WTC11 (cell line): ENCODE measurements at regions not wholly inside any gene's neighbourhood (a gene's known extent, or its start where the extent isn't known, plus 50 kb on each side); places are given as distances from the start of the nearest gene placed in this dataset.

Experiments used
- ATAC-seq: fragments of 200-7000 bp; cut with Tn5 transposase; 2 replicates; pipeline ENCODE4 v1.10.0; 2021; ENCODE audit warnings: mild to moderate bottlenecking, moderate library complexity
- CTCF ChIA-PET: fragments of 300-600 bp; sonication (Branson Sonifier 250); formaldehyde crosslinking; loops from one replicate; lab custom pipeline; 2021; ENCODE audit warnings: antibody characterized with exemption; lab: Charles Lee
- POLR2A ChIA-PET: fragments of 350-600 bp; sonication (Branson Sonifier 250); formaldehyde crosslinking; loops from one replicate; lab custom pipeline; 2021; ENCODE audit warnings: antibody characterized with exemption; lab: Charles Lee
- DNase-seq: peaks from one replicate; pipeline ENCODE4 v3.0.0; 2021; ENCODE audit warnings: low spot score
- H3K27ac Mint-ChIP-seq: 2 replicates; pipeline ENCODE4 v1.8.0; 2021; ENCODE audit warnings: mixed read lengths
- H3K27me3 Mint-ChIP-seq: 2 replicates; pipeline ENCODE4 v1.8.0; 2021; ENCODE audit warnings: low read depth, mild to moderate bottlenecking, moderate library complexity, mixed read lengths
- H3K36me3 Mint-ChIP-seq: 2 replicates; pipeline ENCODE4 v1.8.0; 2021; ENCODE audit warnings: mixed read lengths
- H3K4me1 Mint-ChIP-seq: 2 replicates; pipeline ENCODE4 v1.8.0; 2022; ENCODE audit warnings: mixed read lengths
- H3K4me3 Mint-ChIP-seq: 2 replicates; pipeline ENCODE4 v1.8.0; 2021; ENCODE audit warnings: mild to moderate bottlenecking, moderate library complexity, mixed read lengths
- H3K9me3 Mint-ChIP-seq: 2 replicates; pipeline ENCODE4 v1.8.0; 2021; ENCODE audit warnings: mixed read lengths
- CBFB ChIP-seq: sonication (generic); formaldehyde crosslinking; IDR thresholded peaks from 2 replicates; pipeline ENCODE4 v1.8.1; 2022; ENCODE audit warnings: mild to moderate bottlenecking, low read depth, missing genetic modification reagents
- CDX4 ChIP-seq: fragments of 250-450 bp; sonication (Bioruptor Pico); IDR thresholded peaks from 2 replicates; pipeline ENCODE4 v1.9.0; 2021; ENCODE audit warnings: moderate library complexity, mild to moderate bottlenecking, inconsistent platforms, borderline replicate concordance
- FOXK1 ChIP-seq: sonication (generic); formaldehyde crosslinking; IDR thresholded peaks from 2 replicates; pipeline ENCODE4 v1.8.0; 2022; ENCODE audit warnings: mild to moderate bottlenecking, moderate library complexity, missing genetic modification reagents
- IRF1 ChIP-seq: sonication (generic); formaldehyde crosslinking; IDR thresholded peaks from 2 replicates; pipeline ENCODE4 v1.8.0; 2023; ENCODE audit warnings: missing genetic modification reagents
- JAZF1 ChIP-seq: fragments of 250-450 bp; sonication (Bioruptor Pico); IDR thresholded peaks from 2 replicates; pipeline ENCODE4 v1.9.0; 2021; ENCODE audit warnings: moderate library complexity, mild to moderate bottlenecking, inconsistent platforms
- NFE2L1 ChIP-seq: sonication (generic); formaldehyde crosslinking; IDR thresholded peaks from 2 replicates; pipeline ENCODE4 v1.8.1; 2023; ENCODE audit warnings: missing genetic modification reagents
- SMAD3 ChIP-seq: sonication (generic); formaldehyde crosslinking; IDR thresholded peaks from 2 replicates; pipeline ENCODE4 v1.8.0; 2022; ENCODE audit warnings: missing genetic modification reagents, mild to moderate bottlenecking, borderline replicate concordance
- TCF7 ChIP-seq: sonication (generic); formaldehyde crosslinking; IDR thresholded peaks from 2 replicates; pipeline ENCODE4 v1.8.0; 2022; ENCODE audit warnings: mild to moderate bottlenecking, low read depth, missing genetic modification reagents, moderate library complexity
- TEAD4 ChIP-seq: sonication (generic); formaldehyde crosslinking; IDR thresholded peaks from 2 replicates; pipeline ENCODE4 v1.8.0; 2022; ENCODE audit warnings: mild to moderate bottlenecking, missing genetic modification reagents
- ZNF416 ChIP-seq: fragments of 250-450 bp; sonication (Bioruptor Pico); IDR thresholded peaks from 2 replicates; pipeline ENCODE4 v1.9.0; 2021; ENCODE audit warnings: mild to moderate bottlenecking, inconsistent platforms
- TF ChIP-seq, protein P1 (sequence below): sonication (generic); formaldehyde crosslinking; IDR thresholded peaks from 2 replicates; pipeline ENCODE4 v1.8.0; 2023; ENCODE audit warnings: missing genetic modification reagents, mild to moderate bottlenecking, borderline replicate concordance
- TF ChIP-seq, protein P2 (sequence below): sonication (generic); formaldehyde crosslinking; IDR thresholded peaks from 2 replicates; pipeline ENCODE4 v1.8.1; 2023; ENCODE audit warnings: mild to moderate bottlenecking, missing genetic modification reagents
- TF ChIP-seq, protein P3 (sequence below): sonication (generic); formaldehyde crosslinking; IDR thresholded peaks from 2 replicates; pipeline ENCODE4 v1.8.0; 2023; ENCODE audit warnings: mild to moderate bottlenecking, missing genetic modification reagents
- TF ChIP-seq, protein P4 (sequence below): sonication (generic); formaldehyde crosslinking; IDR thresholded peaks from 2 replicates; pipeline ENCODE4 v1.8.0; 2022; ENCODE audit warnings: mild to moderate bottlenecking, missing genetic modification reagents
- TF ChIP-seq, protein P5 (sequence below): sonication (generic); formaldehyde crosslinking; IDR thresholded peaks from 2 replicates; pipeline ENCODE4 v1.8.1; 2023; ENCODE audit warnings: mild to moderate bottlenecking, missing genetic modification reagents, borderline replicate concordance

DNA sequence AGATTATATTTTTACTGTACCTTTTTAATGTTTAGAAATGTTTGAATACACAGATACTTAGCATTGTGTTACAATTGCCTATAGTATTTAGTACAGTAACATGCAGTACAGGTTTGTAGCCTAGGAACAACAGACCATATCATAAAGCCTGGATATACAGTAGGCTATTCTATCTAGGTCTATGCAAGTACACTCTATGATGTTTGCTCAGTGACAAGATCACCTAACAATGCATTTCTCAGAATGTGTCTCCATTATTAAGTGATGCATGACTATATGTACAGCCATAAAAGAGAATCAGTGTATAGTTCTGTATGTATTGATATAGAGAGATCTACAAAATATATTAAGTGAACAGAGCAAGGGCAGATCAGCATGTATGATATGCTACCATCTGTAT, 616.4 kb downstream of the XIRP2 start:
- Mint-ChIP-seq H3K36me3 (no peaks in the 10 kb centered on the region), H3K27ac (no peak overlapping the region)
- CTCF ChIA-PET: no interaction called here
- TF ChIP-seq TEAD4 (CRISPR knock-in tag): no peak
- no peak for TF ChIP-seq JAZF1 (CRISPR knock-in tag)
- no peak for TF ChIP-seq ZNF416 (CRISPR knock-in tag)
- TF ChIP-seq SMAD3 (CRISPR knock-in tag): no peak
- TF ChIP-seq CBFB (CRISPR knock-in tag): no peak
- TF ChIP-seq NFE2L1 (CRISPR knock-in tag): no peak
- no peak for TF ChIP-seq IRF1 (CRISPR knock-in tag)
- no peak for TF ChIP-seq FOXK1 (CRISPR knock-in tag)
- TF ChIP-seq CDX4 (CRISPR knock-in tag): no peak
- TF ChIP-seq, protein P1, sequence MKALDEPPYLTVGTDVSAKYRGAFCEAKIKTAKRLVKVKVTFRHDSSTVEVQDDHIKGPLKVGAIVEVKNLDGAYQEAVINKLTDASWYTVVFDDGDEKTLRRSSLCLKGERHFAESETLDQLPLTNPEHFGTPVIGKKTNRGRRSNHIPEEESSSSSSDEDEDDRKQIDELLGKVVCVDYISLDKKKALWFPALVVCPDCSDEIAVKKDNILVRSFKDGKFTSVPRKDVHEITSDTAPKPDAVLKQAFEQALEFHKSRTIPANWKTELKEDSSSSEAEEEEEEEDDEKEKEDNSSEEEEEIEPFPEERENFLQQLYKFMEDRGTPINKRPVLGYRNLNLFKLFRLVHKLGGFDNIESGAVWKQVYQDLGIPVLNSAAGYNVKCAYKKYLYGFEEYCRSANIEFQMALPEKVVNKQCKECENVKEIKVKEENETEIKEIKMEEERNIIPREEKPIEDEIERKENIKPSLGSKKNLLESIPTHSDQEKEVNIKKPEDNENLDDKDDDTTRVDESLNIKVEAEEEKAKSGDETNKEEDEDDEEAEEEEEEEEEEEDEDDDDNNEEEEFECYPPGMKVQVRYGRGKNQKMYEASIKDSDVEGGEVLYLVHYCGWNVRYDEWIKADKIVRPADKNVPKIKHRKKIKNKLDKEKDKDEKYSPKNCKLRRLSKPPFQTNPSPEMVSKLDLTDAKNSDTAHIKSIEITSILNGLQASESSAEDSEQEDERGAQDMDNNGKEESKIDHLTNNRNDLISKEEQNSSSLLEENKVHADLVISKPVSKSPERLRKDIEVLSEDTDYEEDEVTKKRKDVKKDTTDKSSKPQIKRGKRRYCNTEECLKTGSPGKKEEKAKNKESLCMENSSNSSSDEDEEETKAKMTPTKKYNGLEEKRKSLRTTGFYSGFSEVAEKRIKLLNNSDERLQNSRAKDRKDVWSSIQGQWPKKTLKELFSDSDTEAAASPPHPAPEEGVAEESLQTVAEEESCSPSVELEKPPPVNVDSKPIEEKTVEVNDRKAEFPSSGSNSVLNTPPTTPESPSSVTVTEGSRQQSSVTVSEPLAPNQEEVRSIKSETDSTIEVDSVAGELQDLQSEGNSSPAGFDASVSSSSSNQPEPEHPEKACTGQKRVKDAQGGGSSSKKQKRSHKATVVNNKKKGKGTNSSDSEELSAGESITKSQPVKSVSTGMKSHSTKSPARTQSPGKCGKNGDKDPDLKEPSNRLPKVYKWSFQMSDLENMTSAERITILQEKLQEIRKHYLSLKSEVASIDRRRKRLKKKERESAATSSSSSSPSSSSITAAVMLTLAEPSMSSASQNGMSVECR (CRISPR knock-in tag): no peak
- TF ChIP-seq, protein P2, sequence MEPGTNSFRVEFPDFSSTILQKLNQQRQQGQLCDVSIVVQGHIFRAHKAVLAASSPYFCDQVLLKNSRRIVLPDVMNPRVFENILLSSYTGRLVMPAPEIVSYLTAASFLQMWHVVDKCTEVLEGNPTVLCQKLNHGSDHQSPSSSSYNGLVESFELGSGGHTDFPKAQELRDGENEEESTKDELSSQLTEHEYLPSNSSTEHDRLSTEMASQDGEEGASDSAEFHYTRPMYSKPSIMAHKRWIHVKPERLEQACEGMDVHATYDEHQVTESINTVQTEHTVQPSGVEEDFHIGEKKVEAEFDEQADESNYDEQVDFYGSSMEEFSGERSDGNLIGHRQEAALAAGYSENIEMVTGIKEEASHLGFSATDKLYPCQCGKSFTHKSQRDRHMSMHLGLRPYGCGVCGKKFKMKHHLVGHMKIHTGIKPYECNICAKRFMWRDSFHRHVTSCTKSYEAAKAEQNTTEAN: no peak
- TF ChIP-seq, protein P3, sequence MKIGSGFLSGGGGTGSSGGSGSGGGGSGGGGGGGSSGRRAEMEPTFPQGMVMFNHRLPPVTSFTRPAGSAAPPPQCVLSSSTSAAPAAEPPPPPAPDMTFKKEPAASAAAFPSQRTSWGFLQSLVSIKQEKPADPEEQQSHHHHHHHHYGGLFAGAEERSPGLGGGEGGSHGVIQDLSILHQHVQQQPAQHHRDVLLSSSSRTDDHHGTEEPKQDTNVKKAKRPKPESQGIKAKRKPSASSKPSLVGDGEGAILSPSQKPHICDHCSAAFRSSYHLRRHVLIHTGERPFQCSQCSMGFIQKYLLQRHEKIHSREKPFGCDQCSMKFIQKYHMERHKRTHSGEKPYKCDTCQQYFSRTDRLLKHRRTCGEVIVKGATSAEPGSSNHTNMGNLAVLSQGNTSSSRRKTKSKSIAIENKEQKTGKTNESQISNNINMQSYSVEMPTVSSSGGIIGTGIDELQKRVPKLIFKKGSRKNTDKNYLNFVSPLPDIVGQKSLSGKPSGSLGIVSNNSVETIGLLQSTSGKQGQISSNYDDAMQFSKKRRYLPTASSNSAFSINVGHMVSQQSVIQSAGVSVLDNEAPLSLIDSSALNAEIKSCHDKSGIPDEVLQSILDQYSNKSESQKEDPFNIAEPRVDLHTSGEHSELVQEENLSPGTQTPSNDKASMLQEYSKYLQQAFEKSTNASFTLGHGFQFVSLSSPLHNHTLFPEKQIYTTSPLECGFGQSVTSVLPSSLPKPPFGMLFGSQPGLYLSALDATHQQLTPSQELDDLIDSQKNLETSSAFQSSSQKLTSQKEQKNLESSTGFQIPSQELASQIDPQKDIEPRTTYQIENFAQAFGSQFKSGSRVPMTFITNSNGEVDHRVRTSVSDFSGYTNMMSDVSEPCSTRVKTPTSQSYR: no peak
- TF ChIP-seq, protein P4, sequence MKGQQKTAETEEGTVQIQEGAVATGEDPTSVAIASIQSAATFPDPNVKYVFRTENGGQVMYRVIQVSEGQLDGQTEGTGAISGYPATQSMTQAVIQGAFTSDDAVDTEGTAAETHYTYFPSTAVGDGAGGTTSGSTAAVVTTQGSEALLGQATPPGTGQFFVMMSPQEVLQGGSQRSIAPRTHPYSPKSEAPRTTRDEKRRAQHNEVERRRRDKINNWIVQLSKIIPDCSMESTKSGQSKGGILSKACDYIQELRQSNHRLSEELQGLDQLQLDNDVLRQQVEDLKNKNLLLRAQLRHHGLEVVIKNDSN (CRISPR knock-in tag): no peak
- TF ChIP-seq TCF7 (CRISPR knock-in tag): no peak
- TF ChIP-seq, protein P5, sequence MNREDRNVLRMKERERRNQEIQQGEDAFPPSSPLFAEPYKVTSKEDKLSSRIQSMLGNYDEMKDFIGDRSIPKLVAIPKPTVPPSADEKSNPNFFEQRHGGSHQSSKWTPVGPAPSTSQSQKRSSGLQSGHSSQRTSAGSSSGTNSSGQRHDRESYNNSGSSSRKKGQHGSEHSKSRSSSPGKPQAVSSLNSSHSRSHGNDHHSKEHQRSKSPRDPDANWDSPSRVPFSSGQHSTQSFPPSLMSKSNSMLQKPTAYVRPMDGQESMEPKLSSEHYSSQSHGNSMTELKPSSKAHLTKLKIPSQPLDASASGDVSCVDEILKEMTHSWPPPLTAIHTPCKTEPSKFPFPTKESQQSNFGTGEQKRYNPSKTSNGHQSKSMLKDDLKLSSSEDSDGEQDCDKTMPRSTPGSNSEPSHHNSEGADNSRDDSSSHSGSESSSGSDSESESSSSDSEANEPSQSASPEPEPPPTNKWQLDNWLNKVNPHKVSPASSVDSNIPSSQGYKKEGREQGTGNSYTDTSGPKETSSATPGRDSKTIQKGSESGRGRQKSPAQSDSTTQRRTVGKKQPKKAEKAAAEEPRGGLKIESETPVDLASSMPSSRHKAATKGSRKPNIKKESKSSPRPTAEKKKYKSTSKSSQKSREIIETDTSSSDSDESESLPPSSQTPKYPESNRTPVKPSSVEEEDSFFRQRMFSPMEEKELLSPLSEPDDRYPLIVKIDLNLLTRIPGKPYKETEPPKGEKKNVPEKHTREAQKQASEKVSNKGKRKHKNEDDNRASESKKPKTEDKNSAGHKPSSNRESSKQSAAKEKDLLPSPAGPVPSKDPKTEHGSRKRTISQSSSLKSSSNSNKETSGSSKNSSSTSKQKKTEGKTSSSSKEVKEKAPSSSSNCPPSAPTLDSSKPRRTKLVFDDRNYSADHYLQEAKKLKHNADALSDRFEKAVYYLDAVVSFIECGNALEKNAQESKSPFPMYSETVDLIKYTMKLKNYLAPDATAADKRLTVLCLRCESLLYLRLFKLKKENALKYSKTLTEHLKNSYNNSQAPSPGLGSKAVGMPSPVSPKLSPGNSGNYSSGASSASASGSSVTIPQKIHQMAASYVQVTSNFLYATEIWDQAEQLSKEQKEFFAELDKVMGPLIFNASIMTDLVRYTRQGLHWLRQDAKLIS (CRISPR knock-in tag): no peak
- TF ChIP-seq, all 79 proteins: peak for 0
- ATAC-seq (no peak), DNase-seq (no peak)
- Mint-ChIP-seq H3K4me1 (peaks cover 21% of the 10 kb centered on the region), H3K27me3 (no peaks in the 10 kb centered on the region), H3K9me3 (no peaks in the 10 kb centered on the region), H3K4me3 (no peak overlapping the region)
- POLR2A ChIA-PET: no interaction called here
